ENCODE measurements at regions not wholly inside any gene's neighbourhood (a gene's known extent, or its start where the extent isn't known, plus 50 kb on each side); places are given as distances from the start of the nearest gene placed in this dataset.

GRCh38 chr3:18284716-18285115, 140.4 kb downstream of the SATB1 start:
- DNase-seq (ENCODE audit: low spot score): no peak
- no peaks in the 10 kb centered on the region for H4K20me1 ChIP-seq (ENCODE audit: insufficient read depth, low read length)
- no peaks in the 10 kb centered on the region for H3K79me2 ChIP-seq (ENCODE audit: insufficient read depth, low read depth, low read length)
- peaks cover 4% of the 10 kb centered on the region for H3K4me1 ChIP-seq (ENCODE audit: insufficient read depth, low read length, poor library complexity, severe bottlenecking)
- H3K27ac ChIP-seq (ENCODE audit: low read depth, low read length, poor library complexity, severe bottlenecking): no peak overlapping the region
- no peaks in the 10 kb centered on the region for H3K9me3 ChIP-seq (ENCODE audit: low read length)
- no peak overlapping the region for H3K4me3 ChIP-seq (ENCODE audit: low read depth, low read length, poor library complexity, severe bottlenecking)
- CTCF ChIA-PET (ENCODE audit: unreplicated experiment): no interaction called here
- no peak overlapping the region for H3K4me2 ChIP-seq (ENCODE audit: low read length)
- POLR2A ChIA-PET: no interaction called here
- TF ChIP-seq EZH2phosphoT487 (IDR thresholded peaks at IDR 0.05; ENCODE audit: borderline replicate concordance, low read depth, low read length) (no peak), CTCF (conservative IDR thresholded peaks at IDR 0.05; ENCODE audit: low read length) (no peak)
- H3K36me3 ChIP-seq (ENCODE audit: insufficient read depth, low read length): no peaks in the 10 kb centered on the region
- H2AFZ ChIP-seq (ENCODE audit: low read length): no peak overlapping the region
- H3K9me2 ChIP-seq (ENCODE audit: insufficient read depth, low read length): no peaks in the 10 kb centered on the region
- intact Hi-C loops (cut with micrococcal nuclease; ENCODE audit: unreplicated experiment): loop anchor here (5.0 kb wide), 1 partner anchor 117 kb away; no protein-coding TSS in a partner anchor
- BruUV-seq (replicated peaks): no TSS peak

GRCh38 chr3:18283680-18284079, 141.5 kb downstream of the SATB1 start:
- ChIA-PET POLR2A (interaction anchor here (1.4 to 2.2 kb wide), 2 partner anchors 9 to 18 kb away, joined by 3 to 7 read pairs; no protein-coding TSS in a partner anchor), CTCF (ENCODE audit: unreplicated experiment) (no interaction called here)
- intact Hi-C loops (cut with micrococcal nuclease; ENCODE audit: unreplicated experiment): loop anchor here (5.0 kb wide), 1 partner anchor 116 kb away; no protein-coding TSS in a partner anchor
- H3K4me1 ChIP-seq (ENCODE audit: insufficient read depth, low read length, poor library complexity, severe bottlenecking): no peaks in the 10 kb centered on the region
- no peak for DNase-seq (ENCODE audit: low spot score)
- H3K27ac ChIP-seq (ENCODE audit: low read depth, low read length, poor library complexity, severe bottlenecking): no peak overlapping the region
- TF ChIP-seq CTCF (conservative IDR thresholded peaks at IDR 0.05; ENCODE audit: low read length): no peak
- no peak for TF ChIP-seq EZH2phosphoT487 (IDR thresholded peaks at IDR 0.05; ENCODE audit: borderline replicate concordance, low read depth, low read length)
- no peak overlapping the region for H3K4me2 ChIP-seq (ENCODE audit: low read length)
- H3K9me3 ChIP-seq (ENCODE audit: low read length): no peaks in the 10 kb centered on the region
- no peaks in the 10 kb centered on the region for H3K9me2 ChIP-seq (ENCODE audit: insufficient read depth, low read length)
- H3K36me3 ChIP-seq (ENCODE audit: insufficient read depth, low read length): no peaks in the 10 kb centered on the region
- no peak overlapping the region for H3K4me3 ChIP-seq (ENCODE audit: low read depth, low read length, poor library complexity, severe bottlenecking)
- H4K20me1 ChIP-seq (ENCODE audit: insufficient read depth, low read length): no peaks in the 10 kb centered on the region
- H2AFZ ChIP-seq (ENCODE audit: low read length): 0 out of 2 replicates have a peak overlapping the region, but pooled peaks have one; percentile 27
- no TSS peak for BruUV-seq (replicated peaks)
- H3K79me2 ChIP-seq (ENCODE audit: insufficient read depth, low read depth, low read length): no peaks in the 10 kb centered on the region

GRCh38 chr3:18282507-18282906, 142.6 kb downstream of the SATB1 start:
- Histone ChIP-seq H3K79me2 (ENCODE audit: insufficient read depth, low read depth, low read length) (no peaks in the 10 kb centered on the region), H3K4me3 (ENCODE audit: low read depth, low read length, poor library complexity, severe bottlenecking) (no peak overlapping the region), H2AFZ (ENCODE audit: low read length) (no peak overlapping the region; the same call in 1 of the 2 replicates), H3K4me2 (ENCODE audit: low read length) (no peak overlapping the region), H3K36me3 (ENCODE audit: insufficient read depth, low read length) (no peaks in the 10 kb centered on the region), H3K9me2 (ENCODE audit: insufficient read depth, low read length) (no peaks in the 10 kb centered on the region), H3K27ac (ENCODE audit: low read depth, low read length, poor library complexity, severe bottlenecking) (no peak overlapping the region), H3K4me1 (ENCODE audit: insufficient read depth, low read length, poor library complexity, severe bottlenecking) (no peaks in the 10 kb centered on the region), H4K20me1 (ENCODE audit: insufficient read depth, low read length) (no peaks in the 10 kb centered on the region), H3K9me3 (ENCODE audit: low read length) (no peaks in the 10 kb centered on the region)
- intact Hi-C loops (cut with micrococcal nuclease; ENCODE audit: unreplicated experiment): loop anchor here (5.0 kb wide), 1 partner anchor 115 kb away; no protein-coding TSS in a partner anchor
- DNase-seq (ENCODE audit: low spot score): no peak
- POLR2A ChIA-PET: interaction anchor here (0.6 to 2.2 kb wide), 6 partner anchors 10 to 762 kb away, joined by 3 to 7 read pairs (median 3); no protein-coding TSS in a partner anchor
- BruUV-seq (replicated peaks): no TSS peak
- CTCF ChIA-PET (ENCODE audit: unreplicated experiment): no interaction called here
- no peak for TF ChIP-seq CTCF (conservative IDR thresholded peaks at IDR 0.05; ENCODE audit: low read length)
- TF ChIP-seq EZH2phosphoT487 (IDR thresholded peaks at IDR 0.05; ENCODE audit: borderline replicate concordance, low read depth, low read length): no peak
